Type B pancreatic cell (in vitro differentiated cells): ENCODE measurements at regions not wholly inside any gene's neighbourhood (a gene's known extent, or its start where the extent isn't known, plus 50 kb on each side); places are given as distances from the start of the nearest gene placed in this dataset.

Source experiments
- DNase-seq: peaks from one replicate; pipeline ENCODE4 v3.0.0; 2021; ENCODE audit warnings: mixed read lengths; ENCODE audit not compliant: unreplicated experiment; ENCODE audit errors: extremely low spot score
- H3K27ac Mint-ChIP-seq: 2 replicates; pipeline ENCODE4 v1.8.0; 2021; ENCODE audit warnings: mild to moderate bottlenecking, mixed read lengths
- H3K27me3 Mint-ChIP-seq: 2 replicates; pipeline ENCODE4 v1.8.0; 2021; ENCODE audit warnings: mixed read lengths
- H3K36me3 Mint-ChIP-seq: 2 replicates; pipeline ENCODE4 v1.8.0; 2021; ENCODE audit warnings: mixed read lengths
- H3K4me1 Mint-ChIP-seq: one replicate; pipeline ENCODE4 v1.8.0; 2021; ENCODE audit warnings: mixed read lengths; ENCODE audit not compliant: unreplicated experiment
- H3K4me3 Mint-ChIP-seq: 2 replicates; pipeline ENCODE4 v1.8.0; 2021; ENCODE audit warnings: mild to moderate bottlenecking, mixed read lengths
- H3K9me3 Mint-ChIP-seq: 2 replicates; pipeline ENCODE4 v1.8.0; 2021; ENCODE audit warnings: mixed read lengths
- CTCF ChIP-seq: fragments of 200-600 bp; sonication (generic); conservative IDR thresholded peaks from 2 replicates; pipeline ENCODE4 v1.5.0; 2021; ENCODE audit warnings: antibody characterized with exemption, mild to moderate bottlenecking

- peaks cover 9% of the 10 kb centered on the region for H3K9me3 Mint-ChIP-seq
- no peak for TF ChIP-seq CTCF
- no peak for DNase-seq
- H3K4me3 Mint-ChIP-seq = no peak overlapping the region
- no peaks in the 10 kb centered on the region for H3K36me3 Mint-ChIP-seq
- no peaks in the 10 kb centered on the region for H3K27me3 Mint-ChIP-seq
- peaks cover 21% of the 10 kb centered on the region for H3K4me1 Mint-ChIP-seq
- H3K27ac Mint-ChIP-seq = peak overlapping the region; percentile 32
Observed at GRCh38 chr4:107278791-107279483, 242.8 kb upstream of the DKK2 start.

- H3K36me3 Mint-ChIP-seq = no peaks in the 10 kb centered on the region
- peaks cover 4% of the 10 kb centered on the region for H3K9me3 Mint-ChIP-seq
- no peak for TF ChIP-seq CTCF
Observed at GRCh38 chr4:107276052-107276451, 239.9 kb upstream of the DKK2 start.

GRCh38 chr4:107275225-107275624 is 239.1 kb upstream of the DKK2 start:
- no peak for TF ChIP-seq CTCF
- Mint-ChIP-seq H3K9me3 (peaks cover 4% of the 10 kb centered on the region), H3K4me3 (no peak overlapping the region), H3K36me3 (no peaks in the 10 kb centered on the region), H3K27ac (no peak overlapping the region), H3K4me1 (peaks cover 14% of the 10 kb centered on the region), H3K27me3 (no peaks in the 10 kb centered on the region)
- DNase-seq = no peak

More at GRCh38 chr4:107276052-107276451, 239.9 kb upstream of the DKK2 start:
- DNase-seq = no peak
- no peaks in the 10 kb centered on the region for H3K27me3 Mint-ChIP-seq
- no peak overlapping the region for H3K4me3 Mint-ChIP-seq
- no peak overlapping the region for H3K27ac Mint-ChIP-seq
- H3K4me1 Mint-ChIP-seq = peaks cover 14% of the 10 kb centered on the region

GRCh38 chr4:107270614-107271013 is 234.5 kb upstream of the DKK2 start:
- H3K27ac Mint-ChIP-seq = no peak overlapping the region
- H3K36me3 Mint-ChIP-seq = no peaks in the 10 kb centered on the region
- H3K27me3 Mint-ChIP-seq = no peaks in the 10 kb centered on the region
- H3K9me3 Mint-ChIP-seq = no peaks in the 10 kb centered on the region
- no peak overlapping the region for H3K4me3 Mint-ChIP-seq
- no peak for DNase-seq
- TF ChIP-seq CTCF = no peak
- H3K4me1 Mint-ChIP-seq = peaks cover 5% of the 10 kb centered on the region

GRCh38 chr4:107269175-107269574 is 233.1 kb upstream of the DKK2 start:
- no peak for TF ChIP-seq CTCF
- Mint-ChIP-seq H3K9me3 (no peaks in the 10 kb centered on the region), H3K27me3 (no peaks in the 10 kb centered on the region), H3K4me1 (peaks cover 5% of the 10 kb centered on the region), H3K36me3 (no peaks in the 10 kb centered on the region), H3K27ac (no peak overlapping the region), H3K4me3 (no peak overlapping the region)
- DNase-seq = no peak
